SK-N-MC (cell line): ENCODE measurements at regions not wholly inside any gene's neighbourhood (a gene's known extent, or its start where the extent isn't known, plus 50 kb on each side); places are given as distances from the start of the nearest gene placed in this dataset.

ENCODE experiments used
- EZH2 ChIP-seq: fragments of 200-600 bp; sonication (generic); IDR thresholded peaks from one replicate; pipeline ENCODE4 v1.6.1; 2017; ENCODE audit warnings: antibody characterized with exemption
- POLR2AphosphoS5 ChIP-seq: IDR thresholded peaks from 2 replicates; pipeline ENCODE4 v1.6.1; 2012; ENCODE audit warnings: mild to moderate bottlenecking, low read depth, low read length, borderline replicate concordance

GRCh38 chr3:72344236-72344635 is 504.0 kb downstream of the SHQ1 start:
- no peak for TF ChIP-seq POLR2AphosphoS5
- TF ChIP-seq EZH2, result no peak
